ENCODE measurements at regions not wholly inside any gene's neighbourhood (a gene's known extent, or its start where the extent isn't known, plus 50 kb on each side); places are given as distances from the start of the nearest gene placed in this dataset.

DNA sequence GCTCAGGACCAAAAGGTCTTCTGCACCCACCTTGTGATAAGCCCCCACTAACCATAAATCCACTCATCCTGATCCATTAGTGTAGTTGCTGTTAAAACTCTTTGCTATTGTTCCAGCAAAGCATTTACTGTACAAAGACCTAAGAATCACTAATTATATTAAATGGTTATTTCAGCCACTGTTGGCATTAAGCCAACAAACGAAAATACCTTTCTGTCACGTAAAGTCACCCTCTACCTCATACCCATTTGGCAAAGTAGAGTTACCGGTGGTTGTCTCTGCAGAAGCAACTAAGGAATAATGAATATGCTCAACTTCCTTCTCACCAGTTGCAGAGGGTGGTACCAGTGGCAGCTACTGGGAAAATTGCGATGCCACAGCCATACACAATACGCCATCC is 224.5 kb downstream of the SP3 start:
- no peak for DNase-seq

- no peak for DNase-seq
Observed at GRCh38 chr2:173741759-173742158, 223.4 kb downstream of the SP3 start.

- no peak for DNase-seq
Observed at GRCh38 chr2:173747035-173747434, 218.1 kb downstream of the SP3 start.

GRCh38 chr2:173749315-173749714 is 215.9 kb downstream of the SP3 start:
- no peak for DNase-seq

DNA sequence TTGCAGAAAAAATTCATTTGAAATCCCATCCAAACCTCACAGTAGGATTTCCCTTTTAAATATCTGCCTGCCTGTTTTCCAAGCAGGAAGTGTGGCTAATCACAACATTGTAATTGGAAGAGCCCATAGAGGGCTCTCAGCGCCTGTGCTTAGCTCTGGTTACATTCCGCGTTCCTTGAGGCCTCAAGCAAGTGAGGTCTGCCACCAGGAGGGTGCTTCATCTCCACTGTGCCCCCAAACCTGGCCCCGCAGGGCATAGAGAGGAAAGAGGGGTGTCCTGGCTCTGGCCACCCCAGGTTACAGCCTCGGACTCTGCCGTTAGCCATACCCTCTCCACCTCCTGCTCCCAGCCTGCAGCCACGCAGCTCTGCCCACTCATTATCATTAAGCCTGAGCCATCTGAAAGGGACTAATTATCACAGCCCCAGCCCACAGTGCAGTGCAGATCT is 214.8 kb downstream of the SP3 start:
- no peak for DNase-seq

DNA sequence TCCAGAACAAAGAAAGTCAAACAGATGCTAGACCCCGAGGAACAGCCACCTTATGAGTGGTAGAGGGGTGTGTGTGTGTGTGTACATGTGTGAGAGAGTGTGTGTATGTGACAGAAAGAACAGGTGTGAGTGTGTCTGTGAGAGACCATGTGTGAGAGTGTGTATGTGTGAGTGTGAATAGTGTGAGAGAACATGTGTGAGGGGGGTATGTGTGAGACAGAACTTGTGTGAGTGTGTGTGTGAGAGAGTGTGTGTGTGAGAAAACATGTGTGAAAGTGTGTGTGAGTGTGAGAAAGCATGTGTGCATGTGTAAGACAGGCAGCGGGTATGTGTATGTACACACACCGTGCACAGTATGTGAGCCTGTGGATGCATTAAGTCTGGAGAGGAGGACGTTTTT is 214.3 kb downstream of the SP3 start:
- DNase-seq: no peak

DNA sequence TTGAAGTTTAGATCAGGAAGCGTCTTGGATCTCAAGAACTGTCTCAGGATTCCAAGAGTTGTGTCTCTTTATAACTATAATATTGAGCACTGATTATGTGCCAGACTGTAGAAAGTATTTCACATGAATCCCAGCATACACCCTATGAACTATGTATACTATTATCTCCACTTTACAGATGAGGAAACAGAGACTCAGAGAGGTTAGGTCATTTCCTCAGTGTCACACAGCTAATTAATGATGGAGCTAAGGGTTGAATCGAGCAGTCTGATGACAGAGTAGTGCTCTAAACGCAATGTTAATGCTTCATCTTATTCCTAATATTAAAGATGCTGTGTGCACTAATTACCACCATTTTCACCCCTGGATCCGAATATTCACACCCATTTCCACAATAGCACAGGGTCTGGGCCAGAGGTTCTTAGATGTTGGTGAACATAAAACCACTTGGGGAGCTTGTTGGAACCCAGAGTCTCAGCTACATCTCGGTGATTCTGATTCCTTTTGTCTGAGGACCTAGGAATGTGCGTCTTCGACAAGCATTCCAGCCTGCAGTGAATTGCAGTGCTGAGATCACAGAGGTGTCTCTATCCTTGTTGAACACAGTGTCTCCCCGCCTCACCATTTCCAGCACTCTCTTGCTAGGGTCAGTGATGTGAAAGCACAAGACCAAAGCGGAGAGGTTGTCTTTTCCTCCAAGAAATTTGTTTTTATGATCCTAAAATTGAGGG is 213.8 kb downstream of the SP3 start:
- no peak for DNase-seq

DNA sequence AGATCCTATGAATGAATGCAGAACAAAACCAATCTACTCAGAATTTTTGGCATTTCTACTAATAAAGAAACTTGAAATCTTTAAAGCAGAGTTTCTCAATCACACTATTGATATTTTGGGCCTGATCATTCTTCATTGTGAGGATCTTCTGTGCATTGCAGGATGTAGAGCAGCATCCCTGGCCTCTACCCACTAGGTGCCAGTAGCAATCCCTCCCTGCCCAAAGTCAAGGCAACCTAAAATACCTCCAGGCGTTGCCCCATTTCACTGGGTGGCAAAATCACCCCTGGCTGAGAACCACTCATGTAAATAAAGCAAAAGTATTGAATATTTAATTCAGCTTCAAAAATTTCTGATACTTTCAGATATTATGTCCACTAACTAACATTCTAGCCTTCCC is 213.0 kb downstream of the SP3 start:
- no peak for DNase-seq

GRCh38 chr2:173753441-173753840 is 211.7 kb downstream of the SP3 start:
- no peak for DNase-seq

- no peak for DNase-seq
Observed at GRCh38 chr2:173754165-173754564, 211.0 kb downstream of the SP3 start.

GRCh38 chr2:173754837-173755236 is 210.3 kb downstream of the SP3 start:
- no peak for DNase-seq

- no peak for DNase-seq
Observed at GRCh38 chr2:173755798-173756197, 209.4 kb downstream of the SP3 start.

DNA sequence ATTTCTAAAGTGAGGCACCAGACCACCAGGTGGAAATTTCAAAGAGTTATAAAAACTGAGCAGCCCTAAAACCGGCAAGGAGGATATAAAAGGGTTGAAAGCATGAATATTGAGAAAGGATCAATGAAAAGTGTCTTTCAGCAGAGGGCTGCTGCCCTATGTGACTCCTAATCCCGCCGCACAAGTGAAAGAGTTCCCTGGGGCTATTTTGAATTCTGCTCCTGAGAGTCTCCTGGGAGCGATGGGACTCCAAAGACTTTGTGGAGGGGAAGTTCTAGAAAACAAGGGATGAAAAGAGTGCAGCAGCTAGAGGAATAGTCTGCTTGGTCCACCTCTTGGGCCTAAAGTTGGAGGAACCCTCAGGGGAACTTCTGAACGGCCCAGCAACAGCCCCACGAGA is 205.2 kb downstream of the SP3 start:
- DNase-seq: no peak

DNA sequence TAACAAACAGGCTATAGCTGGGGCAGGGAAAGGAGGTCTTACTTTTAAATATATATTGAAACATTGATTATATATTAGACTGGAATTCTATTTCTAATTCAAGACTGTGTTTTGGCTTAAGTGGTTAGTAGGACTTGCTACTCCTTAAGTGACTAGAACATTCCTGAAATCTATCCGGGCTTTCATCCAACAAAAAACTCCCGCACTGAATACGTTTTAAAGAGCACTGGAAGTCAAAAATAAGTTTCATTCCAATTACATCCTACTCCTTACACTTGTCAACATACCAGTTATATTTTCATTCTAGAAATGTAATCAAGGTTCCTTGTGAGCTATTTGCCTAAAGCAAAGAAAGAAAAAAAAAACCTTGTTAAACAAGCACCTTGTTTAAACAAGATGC is 204.6 kb downstream of the SP3 start:
- no peak for DNase-seq

DNA sequence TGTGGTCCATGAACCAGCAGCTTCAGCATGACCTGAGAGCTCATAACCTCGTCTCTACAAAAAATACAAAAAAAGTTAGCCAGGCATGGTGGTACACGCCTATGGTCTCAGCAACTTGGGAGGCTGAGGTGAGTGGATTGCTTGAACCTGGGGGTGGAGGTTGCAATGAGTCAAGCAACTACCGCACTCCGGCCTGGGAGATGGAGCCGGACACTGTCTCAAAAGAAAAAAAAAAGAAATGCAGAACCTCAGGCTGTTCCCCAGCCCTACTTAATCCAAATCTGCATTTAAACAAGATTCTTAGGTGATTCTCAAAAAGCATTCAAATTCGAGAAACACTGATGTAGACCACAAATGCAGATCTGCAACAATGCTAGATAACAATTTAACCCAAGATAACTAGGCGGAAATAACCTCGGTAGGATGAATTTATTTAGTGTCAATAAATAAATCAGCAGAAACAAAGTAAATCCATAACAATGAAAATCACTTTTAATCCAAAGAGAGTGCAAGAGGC is 203.5 kb downstream of the SP3 start:
- no peak for DNase-seq

GRCh38 chr2:173762221-173762620 is 203.0 kb downstream of the SP3 start:
- no peak for DNase-seq

DNA sequence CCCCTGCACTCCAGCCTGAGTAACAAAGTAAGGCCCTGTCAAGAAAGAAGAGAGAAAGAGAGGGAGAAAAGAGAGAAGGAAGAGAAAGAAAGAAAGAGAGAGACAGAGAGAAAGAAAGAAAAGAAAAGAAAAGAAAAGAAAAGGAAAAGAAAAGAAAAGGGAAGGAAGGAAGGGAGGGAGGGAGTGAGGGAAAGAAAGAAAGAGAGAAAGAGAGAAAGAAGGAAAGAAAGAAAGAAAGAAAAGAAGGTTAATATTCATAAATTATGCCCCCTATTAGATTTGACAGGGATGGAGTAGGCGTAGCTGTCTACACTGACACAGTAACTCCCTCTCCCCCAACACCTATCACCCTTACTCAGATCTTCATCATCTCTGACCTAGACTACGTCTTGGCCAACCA is 202.3 kb downstream of the SP3 start:
- no peak for DNase-seq

DNA sequence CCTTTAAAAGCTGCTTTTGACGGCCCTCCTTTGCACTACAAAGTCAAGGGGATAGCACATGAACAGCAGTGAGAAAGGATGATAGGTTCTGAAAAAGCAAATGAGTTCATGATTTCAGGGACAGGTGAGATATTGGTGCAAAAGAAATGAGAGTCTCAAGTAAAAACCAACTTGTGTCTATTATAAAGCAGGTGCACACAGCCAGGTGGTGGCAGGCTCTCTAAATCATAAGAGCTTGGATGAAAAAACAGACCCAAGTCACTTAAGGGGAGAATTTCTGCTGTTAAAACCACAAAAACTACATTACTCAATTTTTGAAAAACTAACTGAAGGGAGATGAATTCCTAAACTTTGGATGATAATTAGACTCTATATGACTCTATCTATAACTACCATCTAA is 201.5 kb downstream of the SP3 start:
- no peak for DNase-seq

DNA sequence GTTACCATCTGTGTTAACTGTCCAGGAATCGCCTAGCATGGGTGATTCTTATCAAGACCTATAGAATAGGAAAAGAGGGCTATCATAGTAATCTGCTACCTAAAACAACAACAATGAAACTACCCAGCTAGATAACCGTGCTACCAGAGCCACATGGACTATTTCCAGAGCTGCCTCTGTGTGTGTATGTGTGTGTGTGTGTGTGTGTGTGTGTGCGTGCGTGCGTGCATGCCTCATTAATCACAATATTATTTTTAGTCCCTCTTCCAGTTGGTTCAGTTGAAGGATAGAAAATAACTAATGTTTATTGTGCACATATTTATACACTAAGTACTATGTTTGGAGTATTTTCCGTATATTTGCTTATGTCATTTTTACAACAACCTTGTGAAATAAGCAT is 201.1 kb downstream of the SP3 start:
- DNase-seq: no peak

GRCh38 chr2:173766537-173767289 is 198.5 kb downstream of the SP3 start:
- DNase-seq: no peak

DNA sequence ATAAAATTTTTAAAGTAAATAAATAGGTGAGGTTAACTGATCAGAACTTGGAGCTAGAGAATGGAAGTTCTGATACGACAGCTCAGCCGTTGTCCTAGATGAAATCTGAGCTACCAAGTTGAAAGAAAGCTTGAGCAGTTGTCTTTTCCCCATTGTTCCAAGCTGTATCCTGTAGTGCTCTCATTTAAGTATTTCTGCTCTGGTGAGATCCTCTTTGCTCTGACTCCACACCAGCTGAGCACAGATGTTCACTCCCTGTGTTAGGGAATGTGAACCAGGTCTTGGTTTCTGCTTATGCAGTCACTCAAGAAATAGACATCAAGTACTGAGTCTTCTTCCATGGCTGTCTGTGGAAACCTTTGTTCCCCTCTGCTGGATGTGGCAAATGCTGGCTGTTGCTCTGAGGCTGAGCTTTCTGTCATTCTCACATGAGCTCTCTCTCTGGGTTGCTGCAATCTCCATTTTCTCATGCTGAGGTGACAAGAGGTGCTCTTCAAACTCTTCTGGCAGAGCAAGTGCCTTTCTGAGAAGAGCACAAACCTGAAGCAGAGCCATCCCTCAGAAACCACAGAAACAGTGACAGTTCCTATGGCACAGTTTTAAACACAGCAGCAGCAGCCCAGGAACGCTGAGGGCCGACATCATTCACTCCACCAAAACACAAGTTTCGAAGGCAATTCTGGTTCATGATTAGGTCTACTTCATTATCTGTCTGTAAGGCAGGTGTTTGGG is 194.1 kb downstream of the SP3 start:
- DNase-seq: no peak

DNA sequence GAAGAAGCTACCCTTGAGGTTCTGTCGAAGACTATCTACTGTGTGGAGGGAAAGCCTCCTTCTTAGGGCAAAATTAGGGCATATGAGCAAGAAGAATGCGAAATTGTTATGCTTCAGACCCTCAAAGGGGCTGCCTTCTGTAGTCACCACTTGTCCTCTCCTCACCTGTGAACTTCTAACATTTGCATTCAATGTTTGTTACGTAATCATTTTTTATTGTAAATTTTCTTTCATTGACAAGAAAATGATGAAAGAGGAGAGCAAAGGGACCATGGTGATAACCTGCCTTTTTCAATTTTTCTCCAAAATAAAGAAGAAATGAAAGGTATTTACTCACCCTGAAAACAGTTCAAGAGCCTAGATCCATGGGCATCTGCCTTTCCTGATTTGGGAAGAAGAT is 193.0 kb downstream of the SP3 start:
- DNase-seq: no peak

- no peak for DNase-seq
Observed at GRCh38 chr2:173773076-173773475, 192.1 kb downstream of the SP3 start.

DNA sequence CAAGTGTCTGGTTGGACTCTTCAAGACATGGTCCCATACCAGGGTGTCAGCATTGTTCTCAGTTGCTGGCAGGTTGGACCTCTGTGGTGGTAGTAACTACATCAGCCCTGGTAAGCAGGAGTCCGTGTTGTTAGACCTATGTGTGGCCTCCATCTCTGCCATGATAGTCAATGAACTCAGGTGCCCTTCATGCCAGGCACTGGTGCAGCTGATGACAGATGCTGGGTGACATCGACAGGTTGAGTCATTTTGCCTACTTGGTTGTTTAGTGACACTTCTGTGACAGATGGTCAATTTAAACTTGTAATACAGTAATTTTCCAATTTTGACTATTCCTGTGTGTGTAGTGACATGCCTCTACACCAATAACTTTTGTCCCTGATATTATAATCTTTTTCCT is 189.7 kb downstream of the SP3 start:
- no peak for DNase-seq
